Fibroblast of skin of abdomen (primary cell): ENCODE measurements at regions not wholly inside any gene's neighbourhood (a gene's known extent, or its start where the extent isn't known, plus 50 kb on each side); places are given as distances from the start of the nearest gene placed in this dataset.
"Not testable (repeated sequence)": the region's sequence is repeated elsewhere in the genome, so short reads cannot be mapped to it uniquely, and the experiment has no call there.

Experiments
- DNase-seq: peaks from one replicate; pipeline ENCODE4 v3.0.0-alpha.2; 2013

- DNase-seq: no peak
These were observed 188.4 kb upstream of the SULF2 start for GRCh38 chr20:47973519-47974233.

GRCh38 chr20:47972916-47973309 is 187.6 kb upstream of the SULF2 start:
- no peak for DNase-seq

- not testable (repeated sequence) for DNase-seq
These were observed 187.1 kb upstream of the SULF2 start for GRCh38 chr20:47972297-47972915.

- DNase-seq: no peak
These were observed 185.9 kb upstream of the SULF2 start for GRCh38 chr20:47971058-47971791.

GRCh38 chr20:47970282-47970903 is 185.1 kb upstream of the SULF2 start:
- peak; percentile 28 for DNase-seq

GRCh38 chr20:47969426-47969825 is 184.1 kb upstream of the SULF2 start:
- DNase-seq: no peak

- DNase-seq: no peak
These were observed 183.4 kb upstream of the SULF2 start for GRCh38 chr20:47968541-47969310.

GRCh38 chr20:47964149-47964548 is 178.9 kb upstream of the SULF2 start:
- no peak for DNase-seq

- DNase-seq: no peak
These were observed 177.7 kb upstream of the SULF2 start for GRCh38 chr20:47963022-47963421.

GRCh38 chr20:47962286-47962963 is 177.1 kb upstream of the SULF2 start:
- no peak for DNase-seq

GRCh38 chr20:47960769-47961541 is 175.7 kb upstream of the SULF2 start:
- no peak for DNase-seq

GRCh38 chr20:47960277-47960676 is 175.0 kb upstream of the SULF2 start:
- DNase-seq: no peak

GRCh38 chr20:47957989-47958801 is 172.9 kb upstream of the SULF2 start:
- DNase-seq: peak; percentile 92

- DNase-seq: no peak
These were observed 171.9 kb upstream of the SULF2 start for GRCh38 chr20:47957135-47957534.

- peak; percentile 74 for DNase-seq
These were observed 171.2 kb upstream of the SULF2 start for GRCh38 chr20:47956268-47956995.

GRCh38 chr20:47953471-47953870 is 168.2 kb upstream of the SULF2 start:
- no peak for DNase-seq

- no peak for DNase-seq
These were observed 166.8 kb upstream of the SULF2 start for GRCh38 chr20:47952023-47952564.

- peak; percentile 84 for DNase-seq
These were observed 166.3 kb upstream of the SULF2 start for GRCh38 chr20:47951521-47951971.

GRCh38 chr20:47950913-47951283 is 165.6 kb upstream of the SULF2 start:
- no peak for DNase-seq
